22Rv1 (cell line): ENCODE measurements at regions not wholly inside any gene's neighbourhood (a gene's known extent, or its start where the extent isn't known, plus 50 kb on each side); places are given as distances from the start of the nearest gene placed in this dataset.

ENCODE experiments used
- H3K27ac ChIP-seq: fragments of 450-650 bp; 2 replicates; pipeline ENCODE4 v1.5.1; 2017
- ZFX ChIP-seq: fragments of 450-650 bp; IDR thresholded peaks from 2 replicates; pipeline ENCODE4 v1.6.1; 2017; ENCODE audit warnings: antibody characterized with exemption, borderline replicate concordance
- TF ChIP-seq, protein P1 (sequence below): fragments of 450-650 bp; IDR thresholded peaks from 2 replicates; pipeline ENCODE4 v1.5.1; 2017; ENCODE audit warnings: mild to moderate bottlenecking

GRCh38 chr2:40534528-40534927 is 82.6 kb upstream of the SLC8A1 start:
- TF ChIP-seq, protein P1, sequence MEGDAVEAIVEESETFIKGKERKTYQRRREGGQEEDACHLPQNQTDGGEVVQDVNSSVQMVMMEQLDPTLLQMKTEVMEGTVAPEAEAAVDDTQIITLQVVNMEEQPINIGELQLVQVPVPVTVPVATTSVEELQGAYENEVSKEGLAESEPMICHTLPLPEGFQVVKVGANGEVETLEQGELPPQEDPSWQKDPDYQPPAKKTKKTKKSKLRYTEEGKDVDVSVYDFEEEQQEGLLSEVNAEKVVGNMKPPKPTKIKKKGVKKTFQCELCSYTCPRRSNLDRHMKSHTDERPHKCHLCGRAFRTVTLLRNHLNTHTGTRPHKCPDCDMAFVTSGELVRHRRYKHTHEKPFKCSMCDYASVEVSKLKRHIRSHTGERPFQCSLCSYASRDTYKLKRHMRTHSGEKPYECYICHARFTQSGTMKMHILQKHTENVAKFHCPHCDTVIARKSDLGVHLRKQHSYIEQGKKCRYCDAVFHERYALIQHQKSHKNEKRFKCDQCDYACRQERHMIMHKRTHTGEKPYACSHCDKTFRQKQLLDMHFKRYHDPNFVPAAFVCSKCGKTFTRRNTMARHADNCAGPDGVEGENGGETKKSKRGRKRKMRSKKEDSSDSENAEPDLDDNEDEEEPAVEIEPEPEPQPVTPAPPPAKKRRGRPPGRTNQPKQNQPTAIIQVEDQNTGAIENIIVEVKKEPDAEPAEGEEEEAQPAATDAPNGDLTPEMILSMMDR, result no peak
- no peak for TF ChIP-seq ZFX
- H3K27ac ChIP-seq, result no peak overlapping the region

DNA sequence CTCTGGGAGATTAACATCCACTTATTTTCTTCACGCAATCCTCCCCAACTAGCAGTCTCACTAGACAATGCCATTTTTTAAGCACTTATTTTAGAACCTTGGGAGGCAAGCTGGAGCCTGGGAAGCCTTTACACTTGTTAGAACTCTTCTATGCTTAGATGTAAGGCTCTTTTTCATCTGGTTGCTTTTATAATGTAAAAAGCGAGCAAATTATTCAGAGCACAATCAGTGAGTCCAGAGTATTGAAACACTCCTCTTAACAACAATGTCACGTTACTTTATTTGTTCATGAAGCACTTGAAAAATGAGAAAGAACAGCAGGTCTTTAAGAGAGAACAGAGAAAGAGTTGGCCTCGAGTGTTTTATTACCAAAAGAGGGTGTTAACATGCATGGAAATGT is 84.1 kb upstream of the SLC8A1 start:
- no peak overlapping the region for H3K27ac ChIP-seq
- TF ChIP-seq ZFX, result no peak
- TF ChIP-seq, protein P1, result no peak

- H3K27ac ChIP-seq, result no peak overlapping the region
- no peak for TF ChIP-seq ZFX
- TF ChIP-seq, protein P1, result no peak
Observed at GRCh38 chr2:40540026-40540425, 88.1 kb upstream of the SLC8A1 start.

DNA sequence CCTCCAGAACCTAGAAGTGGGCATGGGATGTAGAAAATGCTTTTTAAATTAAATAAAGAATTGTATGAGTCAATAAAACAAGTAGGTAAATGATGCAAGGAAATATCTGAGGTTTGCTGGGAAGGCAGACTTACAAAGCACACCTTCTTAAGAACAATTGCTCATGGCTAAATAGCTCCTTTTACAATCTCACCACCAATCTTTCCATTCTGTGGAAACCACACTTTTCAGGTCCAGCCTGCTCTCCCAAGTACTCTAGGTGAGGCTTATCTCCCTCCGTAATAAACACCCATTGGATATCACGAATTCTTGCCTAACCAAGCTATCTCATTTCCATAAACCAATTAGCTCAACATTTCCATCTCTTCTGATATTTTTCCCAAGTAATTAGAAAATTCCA is 91.5 kb upstream of the SLC8A1 start:
- H3K27ac ChIP-seq, result no peak overlapping the region
- no peak for TF ChIP-seq ZFX
- TF ChIP-seq, protein P1, result no peak

DNA sequence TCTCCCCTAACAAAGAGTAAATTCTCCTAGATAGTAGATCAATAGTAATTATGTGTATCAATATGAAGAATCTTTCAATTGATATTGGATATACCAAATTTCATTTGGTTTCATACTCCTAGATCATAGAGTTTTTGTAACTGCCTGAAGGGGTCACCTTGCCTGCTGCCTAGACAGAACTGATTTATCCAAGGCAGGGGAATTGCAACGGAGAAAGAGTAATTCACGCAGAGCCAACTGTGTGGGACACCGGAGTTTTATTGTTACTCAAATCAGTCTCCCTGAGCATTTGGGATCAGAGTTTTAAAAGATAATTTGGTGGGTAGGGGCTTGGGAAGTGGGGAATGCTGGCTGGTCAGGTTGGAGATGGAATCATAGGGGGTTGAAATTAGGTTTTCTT is 92.2 kb upstream of the SLC8A1 start:
- TF ChIP-seq ZFX, result no peak
- TF ChIP-seq, protein P1, result no peak

GRCh38 chr2:40545645-40546044 is 93.8 kb upstream of the SLC8A1 start:
- H3K27ac ChIP-seq, result no peak overlapping the region
- TF ChIP-seq ZFX, result no peak
- TF ChIP-seq, protein P1, result no peak

More for the DNA sequence above, 92.2 kb upstream of the SLC8A1 start:
- H3K27ac ChIP-seq, result no peak overlapping the region

- no peak overlapping the region for H3K27ac ChIP-seq
- TF ChIP-seq ZFX, result no peak
- TF ChIP-seq, protein P1, result no peak
Observed at GRCh38 chr2:40546439-40547191, 94.7 kb upstream of the SLC8A1 start.
